ENCODE measurements at regions not wholly inside any gene's neighbourhood (a gene's known extent, or its start where the extent isn't known, plus 50 kb on each side); places are given as distances from the start of the nearest gene placed in this dataset.

DNA sequence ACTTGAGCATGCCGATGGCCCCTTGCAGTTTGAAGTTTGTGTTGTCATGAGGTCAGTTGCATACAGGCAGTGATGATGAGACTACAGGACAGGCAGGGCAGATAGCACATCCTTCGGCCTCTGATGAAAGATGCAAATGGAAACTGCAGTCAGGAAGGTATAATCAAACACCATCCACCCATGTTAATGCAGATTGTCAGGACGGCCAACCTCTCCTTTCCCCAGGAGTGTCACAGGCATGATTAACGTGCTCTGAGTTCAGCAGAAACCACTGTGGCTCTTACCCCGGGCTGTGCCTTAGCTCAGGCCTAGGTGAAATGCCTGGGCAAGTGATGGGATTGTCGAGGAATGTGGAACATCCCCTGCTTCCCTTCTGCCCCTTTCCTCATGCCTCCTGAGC lies 893.5 kb upstream of the RBFOX1 start:
- no peak for TF ChIP-seq POLR2A (IDR thresholded peaks at IDR 0.05)
- TF ChIP-seq, protein P1, sequence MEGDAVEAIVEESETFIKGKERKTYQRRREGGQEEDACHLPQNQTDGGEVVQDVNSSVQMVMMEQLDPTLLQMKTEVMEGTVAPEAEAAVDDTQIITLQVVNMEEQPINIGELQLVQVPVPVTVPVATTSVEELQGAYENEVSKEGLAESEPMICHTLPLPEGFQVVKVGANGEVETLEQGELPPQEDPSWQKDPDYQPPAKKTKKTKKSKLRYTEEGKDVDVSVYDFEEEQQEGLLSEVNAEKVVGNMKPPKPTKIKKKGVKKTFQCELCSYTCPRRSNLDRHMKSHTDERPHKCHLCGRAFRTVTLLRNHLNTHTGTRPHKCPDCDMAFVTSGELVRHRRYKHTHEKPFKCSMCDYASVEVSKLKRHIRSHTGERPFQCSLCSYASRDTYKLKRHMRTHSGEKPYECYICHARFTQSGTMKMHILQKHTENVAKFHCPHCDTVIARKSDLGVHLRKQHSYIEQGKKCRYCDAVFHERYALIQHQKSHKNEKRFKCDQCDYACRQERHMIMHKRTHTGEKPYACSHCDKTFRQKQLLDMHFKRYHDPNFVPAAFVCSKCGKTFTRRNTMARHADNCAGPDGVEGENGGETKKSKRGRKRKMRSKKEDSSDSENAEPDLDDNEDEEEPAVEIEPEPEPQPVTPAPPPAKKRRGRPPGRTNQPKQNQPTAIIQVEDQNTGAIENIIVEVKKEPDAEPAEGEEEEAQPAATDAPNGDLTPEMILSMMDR (IDR thresholded peaks at IDR 0.05): no peak
